ENCODE measurements at regions not wholly inside any gene's neighbourhood (a gene's known extent, or its start where the extent isn't known, plus 50 kb on each side); places are given as distances from the start of the nearest gene placed in this dataset. TPM values are rescaled to one million over a fixed set of nuclear protein-coding genes. Genes with fewer than 3 reads are reported as not detected.

DNA sequence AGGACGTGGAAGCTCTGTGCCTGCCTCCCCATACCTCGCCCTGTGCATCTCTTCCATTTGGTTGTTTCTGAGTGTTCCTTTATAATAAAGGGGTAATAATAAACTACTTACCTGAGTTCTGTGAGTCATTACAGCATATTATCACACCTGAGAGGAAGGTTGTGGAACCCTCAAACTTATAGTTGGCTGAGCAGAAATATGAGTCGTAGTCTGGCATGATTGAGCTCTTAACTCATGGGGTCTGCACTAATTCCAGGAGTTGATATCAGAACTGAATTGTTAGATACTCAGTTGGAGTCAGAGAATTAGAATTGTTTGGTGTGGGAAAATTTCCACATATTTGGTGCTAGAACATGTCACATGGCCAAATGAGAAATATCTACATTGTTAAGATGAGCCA, 52.4 kb upstream of the HTR2A start:
- no peak overlapping the region for H3K27ac ChIP-seq
- intact Hi-C loops (cut with DNase I; ENCODE audit: low total_unique reads): no loop called here
- H3K4me1 ChIP-seq: no peaks in the 10 kb centered on the region
- no peaks in the 10 kb centered on the region for H3K9me3 ChIP-seq
- no peaks in the 10 kb centered on the region for H3K27me3 ChIP-seq
- H3K4me3 ChIP-seq: no peak overlapping the region
- DNase-seq: no peak
- no peaks in the 10 kb centered on the region for H3K36me3 ChIP-seq
- TF ChIP-seq, protein P1, sequence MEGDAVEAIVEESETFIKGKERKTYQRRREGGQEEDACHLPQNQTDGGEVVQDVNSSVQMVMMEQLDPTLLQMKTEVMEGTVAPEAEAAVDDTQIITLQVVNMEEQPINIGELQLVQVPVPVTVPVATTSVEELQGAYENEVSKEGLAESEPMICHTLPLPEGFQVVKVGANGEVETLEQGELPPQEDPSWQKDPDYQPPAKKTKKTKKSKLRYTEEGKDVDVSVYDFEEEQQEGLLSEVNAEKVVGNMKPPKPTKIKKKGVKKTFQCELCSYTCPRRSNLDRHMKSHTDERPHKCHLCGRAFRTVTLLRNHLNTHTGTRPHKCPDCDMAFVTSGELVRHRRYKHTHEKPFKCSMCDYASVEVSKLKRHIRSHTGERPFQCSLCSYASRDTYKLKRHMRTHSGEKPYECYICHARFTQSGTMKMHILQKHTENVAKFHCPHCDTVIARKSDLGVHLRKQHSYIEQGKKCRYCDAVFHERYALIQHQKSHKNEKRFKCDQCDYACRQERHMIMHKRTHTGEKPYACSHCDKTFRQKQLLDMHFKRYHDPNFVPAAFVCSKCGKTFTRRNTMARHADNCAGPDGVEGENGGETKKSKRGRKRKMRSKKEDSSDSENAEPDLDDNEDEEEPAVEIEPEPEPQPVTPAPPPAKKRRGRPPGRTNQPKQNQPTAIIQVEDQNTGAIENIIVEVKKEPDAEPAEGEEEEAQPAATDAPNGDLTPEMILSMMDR (IDR thresholded peaks at IDR 0.05): no peak
- TF ChIP-seq POLR2A (IDR thresholded peaks at IDR 0.05): no peak

DNA sequence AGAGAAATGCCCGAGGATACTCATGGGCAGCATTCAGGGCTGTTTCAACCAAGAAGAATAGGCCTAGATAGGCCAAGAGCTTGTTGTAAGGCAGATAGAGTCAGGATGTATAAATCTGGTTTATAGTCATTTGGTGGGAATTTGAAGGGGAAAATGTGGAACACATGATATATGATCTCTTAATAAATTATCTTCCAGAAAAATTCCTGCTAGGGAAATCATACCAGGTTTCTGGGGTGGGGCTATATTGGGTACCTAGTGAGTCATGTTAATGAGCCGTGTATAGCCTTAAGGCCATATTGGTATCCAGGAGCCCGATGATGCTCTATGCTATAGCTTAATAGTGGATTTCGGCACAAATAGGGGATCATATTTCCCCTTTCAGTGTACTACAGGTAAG, 51.5 kb upstream of the HTR2A start:
- no peaks in the 10 kb centered on the region for H3K36me3 ChIP-seq
- no peak overlapping the region for H3K4me3 ChIP-seq
- no peak overlapping the region for H3K27ac ChIP-seq
- no peaks in the 10 kb centered on the region for H3K9me3 ChIP-seq
- H3K27me3 ChIP-seq: no peaks in the 10 kb centered on the region
- intact Hi-C loops (cut with DNase I; ENCODE audit: low total_unique reads): no loop called here
- DNase-seq: no peak
- TF ChIP-seq, protein P1 (IDR thresholded peaks at IDR 0.05): no peak
- no peak for TF ChIP-seq POLR2A (IDR thresholded peaks at IDR 0.05)
- no peaks in the 10 kb centered on the region for H3K4me1 ChIP-seq

- no peaks in the 10 kb centered on the region for H3K4me1 ChIP-seq
- no peak for TF ChIP-seq POLR2A (IDR thresholded peaks at IDR 0.05)
- TF ChIP-seq, protein P1 (IDR thresholded peaks at IDR 0.05): no peak
- no peak overlapping the region for H3K27ac ChIP-seq
- H3K9me3 ChIP-seq: no peaks in the 10 kb centered on the region
- intact Hi-C loops (cut with DNase I; ENCODE audit: low total_unique reads): no loop called here
- no peaks in the 10 kb centered on the region for H3K36me3 ChIP-seq
- no peaks in the 10 kb centered on the region for H3K27me3 ChIP-seq
- no peak overlapping the region for H3K4me3 ChIP-seq
- DNase-seq: no peak
These were observed 50.8 kb upstream of the HTR2A start for GRCh38 chr13:46947425-46948191.

Small RNA genes in the stretch of these regions (small RNA-seq; reads per million reads assigned to genes)
- gene GNG5P5 (not detected), gene RN7SL700P (not detected)
